Type B pancreatic cell (in vitro differentiated cells): ENCODE measurements at regions not wholly inside any gene's neighbourhood (a gene's known extent, or its start where the extent isn't known, plus 50 kb on each side); places are given as distances from the start of the nearest gene placed in this dataset.

Source experiments
- DNase-seq: peaks from one replicate; pipeline ENCODE4 v3.0.0; 2021; ENCODE audit warnings: mixed read lengths; ENCODE audit not compliant: unreplicated experiment; ENCODE audit errors: extremely low spot score
- H3K27ac Mint-ChIP-seq: 2 replicates; pipeline ENCODE4 v1.8.0; 2021; ENCODE audit warnings: mild to moderate bottlenecking, mixed read lengths
- H3K27me3 Mint-ChIP-seq: 2 replicates; pipeline ENCODE4 v1.8.0; 2021; ENCODE audit warnings: mixed read lengths
- H3K36me3 Mint-ChIP-seq: 2 replicates; pipeline ENCODE4 v1.8.0; 2021; ENCODE audit warnings: mixed read lengths
- H3K4me1 Mint-ChIP-seq: one replicate; pipeline ENCODE4 v1.8.0; 2021; ENCODE audit warnings: mixed read lengths; ENCODE audit not compliant: unreplicated experiment
- H3K4me3 Mint-ChIP-seq: 2 replicates; pipeline ENCODE4 v1.8.0; 2021; ENCODE audit warnings: mild to moderate bottlenecking, mixed read lengths
- H3K9me3 Mint-ChIP-seq: 2 replicates; pipeline ENCODE4 v1.8.0; 2021; ENCODE audit warnings: mixed read lengths
- CTCF ChIP-seq: fragments of 200-600 bp; sonication (generic); conservative IDR thresholded peaks from 2 replicates; pipeline ENCODE4 v1.5.0; 2021; ENCODE audit warnings: antibody characterized with exemption, mild to moderate bottlenecking

DNA sequence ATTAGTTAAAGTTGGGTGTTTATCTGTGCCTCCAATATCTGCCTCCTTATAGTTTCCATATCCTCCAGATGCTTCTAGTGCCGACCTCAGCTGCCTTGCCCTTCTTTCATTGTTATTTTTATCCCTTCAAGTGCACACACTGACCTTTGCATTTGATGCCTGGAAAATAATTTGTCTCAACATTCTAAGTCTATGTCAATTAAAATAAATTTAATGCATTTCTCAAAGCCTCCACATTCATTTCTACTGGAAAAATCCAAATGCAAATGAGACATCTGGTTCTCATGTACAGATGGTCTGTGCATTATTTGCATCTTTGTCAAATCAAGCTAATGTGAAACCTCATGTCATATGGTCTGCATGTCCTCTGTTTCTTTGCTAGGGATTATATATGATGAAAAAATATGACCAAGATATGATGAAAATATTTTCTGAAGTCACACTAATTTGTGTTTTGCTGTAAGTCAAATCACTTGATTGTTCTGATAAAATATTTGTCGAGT lies 61.4 kb downstream of the TMEM100 start:
- no peaks in the 10 kb centered on the region for H3K36me3 Mint-ChIP-seq
- no peak for TF ChIP-seq CTCF
- peaks cover 3% of the 10 kb centered on the region for H3K27me3 Mint-ChIP-seq
- no peak for DNase-seq
- no peaks in the 10 kb centered on the region for H3K9me3 Mint-ChIP-seq
- peaks cover 20% of the 10 kb centered on the region for H3K4me1 Mint-ChIP-seq
- no peak overlapping the region for H3K27ac Mint-ChIP-seq
- no peak overlapping the region for H3K4me3 Mint-ChIP-seq

DNA sequence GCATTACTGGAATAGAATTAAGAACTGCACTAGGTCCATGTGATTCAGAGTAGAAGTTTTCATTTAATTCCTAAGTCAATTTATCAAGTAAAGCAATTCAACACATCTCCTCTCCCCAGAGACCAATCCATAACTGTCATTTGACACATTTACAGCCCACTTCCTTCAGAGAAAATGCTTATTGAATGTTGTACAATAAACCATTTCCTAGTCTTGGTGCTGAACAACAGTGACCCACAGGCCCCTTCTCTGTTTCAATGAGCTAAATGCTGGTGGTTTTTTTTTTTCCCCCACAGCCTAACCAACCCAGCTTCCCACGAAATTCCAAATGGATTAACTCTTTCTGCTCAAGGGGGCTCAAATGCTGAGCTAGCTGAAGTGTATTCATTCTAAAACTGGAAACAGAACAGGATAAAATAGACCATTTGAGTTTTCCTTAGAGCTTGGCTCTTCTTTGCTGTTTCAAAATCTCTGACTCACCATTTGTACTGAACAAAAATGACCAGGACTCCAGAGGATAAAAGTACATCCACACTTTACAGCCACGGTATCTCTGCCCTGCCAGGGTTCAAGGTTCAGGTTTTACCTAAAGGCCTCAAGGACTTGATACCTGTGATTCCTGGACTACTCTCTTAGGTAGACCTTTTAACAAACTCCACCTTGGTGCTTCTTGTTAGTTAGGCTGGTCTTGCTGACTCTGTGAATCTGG lies 62.3 kb downstream of the TMEM100 start:
- Mint-ChIP-seq H3K27ac (peak overlapping the region; percentile 0), H3K27me3 (peaks cover 3% of the 10 kb centered on the region), H3K4me1 (peaks cover 20% of the 10 kb centered on the region), H3K9me3 (no peaks in the 10 kb centered on the region), H3K36me3 (no peaks in the 10 kb centered on the region), H3K4me3 (peak overlapping the region; percentile 2)
- no peak for TF ChIP-seq CTCF
- DNase-seq, result no peak

DNA sequence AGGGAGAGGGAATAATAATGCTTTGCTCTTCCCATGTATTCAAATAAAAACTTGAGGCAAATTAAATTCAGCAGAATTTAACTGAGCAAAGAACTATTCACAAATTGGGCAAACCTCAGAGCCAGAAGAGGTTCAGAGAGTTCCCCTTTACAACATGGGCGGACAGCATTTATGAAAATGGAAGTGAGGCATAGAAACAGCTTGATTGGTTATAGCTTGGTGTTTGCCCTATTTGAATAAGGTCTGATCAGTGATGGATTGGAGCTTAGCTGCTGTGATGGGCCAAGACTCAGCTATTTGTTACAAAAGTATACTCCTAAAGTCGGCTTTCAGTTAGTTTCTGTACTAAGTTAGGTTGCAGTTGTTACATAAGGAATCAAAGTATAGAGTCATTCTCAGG lies 63.0 kb downstream of the TMEM100 start:
- H3K27me3 Mint-ChIP-seq, result peaks cover 3% of the 10 kb centered on the region
- H3K4me3 Mint-ChIP-seq, result no peak overlapping the region
- H3K27ac Mint-ChIP-seq, result no peak overlapping the region
- H3K36me3 Mint-ChIP-seq, result no peaks in the 10 kb centered on the region
- TF ChIP-seq CTCF, result no peak
- DNase-seq, result no peak
- H3K4me1 Mint-ChIP-seq, result peaks cover 20% of the 10 kb centered on the region
- H3K9me3 Mint-ChIP-seq, result no peaks in the 10 kb centered on the region

DNA sequence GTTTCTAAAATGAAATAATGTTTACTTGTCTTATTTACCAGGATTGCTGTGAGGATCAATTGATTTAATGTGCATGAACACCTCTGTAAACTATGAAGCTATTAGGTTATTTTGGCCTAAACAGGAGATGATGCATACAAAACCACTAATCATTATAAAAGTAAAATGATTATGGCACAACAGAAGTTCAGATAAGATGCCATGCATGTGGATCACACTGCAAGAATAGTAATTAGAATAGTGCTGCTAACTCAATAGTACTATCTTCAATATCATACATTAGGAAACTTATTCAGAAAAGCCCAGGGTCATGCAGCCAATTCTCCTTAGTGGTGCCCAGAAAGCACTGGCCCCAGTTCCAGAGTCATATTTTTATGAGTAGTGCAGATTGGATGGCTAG lies 66.9 kb downstream of the TMEM100 start:
- TF ChIP-seq CTCF, result no peak
- DNase-seq, result no peak
- H3K4me1 Mint-ChIP-seq, result peaks cover 13% of the 10 kb centered on the region
- H3K27me3 Mint-ChIP-seq, result peaks cover 3% of the 10 kb centered on the region
- H3K4me3 Mint-ChIP-seq, result no peak overlapping the region
- no peaks in the 10 kb centered on the region for H3K9me3 Mint-ChIP-seq
- no peaks in the 10 kb centered on the region for H3K36me3 Mint-ChIP-seq
- no peak overlapping the region for H3K27ac Mint-ChIP-seq

DNA sequence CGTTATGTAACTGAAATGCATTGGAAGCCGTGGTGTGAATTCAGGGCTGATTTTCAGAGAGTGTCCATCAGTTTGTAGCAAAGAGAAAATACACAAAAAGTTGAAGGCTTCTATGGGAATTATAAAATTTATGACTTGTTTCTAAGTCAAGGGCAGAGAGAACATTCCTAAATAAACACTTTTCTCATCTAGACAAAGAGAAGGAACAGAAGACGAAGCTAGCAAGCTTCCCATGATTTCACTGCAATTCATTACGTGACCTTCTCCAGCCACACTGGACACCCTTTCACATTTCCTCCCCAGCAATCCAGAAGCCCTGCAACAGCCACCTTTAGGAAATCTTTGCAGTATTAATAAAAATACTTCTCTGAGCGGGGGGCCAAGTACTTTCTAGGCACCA lies 67.8 kb downstream of the TMEM100 start:
- Mint-ChIP-seq H3K27me3 (peaks cover 3% of the 10 kb centered on the region), H3K4me3 (no peak overlapping the region), H3K4me1 (peaks cover 3% of the 10 kb centered on the region), H3K36me3 (no peaks in the 10 kb centered on the region), H3K9me3 (no peaks in the 10 kb centered on the region), H3K27ac (no peak overlapping the region)
- DNase-seq, result no peak
- TF ChIP-seq CTCF, result no peak

DNA sequence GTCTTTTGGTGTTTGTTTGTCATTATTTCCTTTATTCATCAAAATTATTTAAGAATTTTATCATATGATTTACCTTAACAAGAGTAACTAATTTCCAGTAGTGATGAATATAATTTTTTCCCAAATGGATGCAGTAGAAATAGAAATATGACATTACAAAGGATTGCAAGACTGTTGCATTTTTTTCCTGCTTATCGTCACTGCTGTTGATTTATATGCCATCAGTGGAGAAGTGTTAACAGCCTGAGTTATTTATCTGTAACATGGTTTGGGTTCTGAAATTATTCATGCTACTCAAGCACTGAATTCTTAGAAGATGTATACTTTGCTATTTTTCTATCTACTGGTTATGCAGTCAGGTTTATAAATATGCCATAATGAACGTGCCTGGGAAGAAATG lies 68.6 kb downstream of the TMEM100 start:
- H3K36me3 Mint-ChIP-seq, result no peaks in the 10 kb centered on the region
- H3K9me3 Mint-ChIP-seq, result no peaks in the 10 kb centered on the region
- H3K27me3 Mint-ChIP-seq, result peaks cover 3% of the 10 kb centered on the region
- no peak overlapping the region for H3K27ac Mint-ChIP-seq
- no peaks in the 10 kb centered on the region for H3K4me1 Mint-ChIP-seq
- DNase-seq, result no peak
- no peak for TF ChIP-seq CTCF
- H3K4me3 Mint-ChIP-seq, result no peak overlapping the region
